B cell (primary cell): ENCODE measurements at regions not wholly inside any gene's neighbourhood (a gene's known extent, or its start where the extent isn't known, plus 50 kb on each side); places are given as distances from the start of the nearest gene placed in this dataset.

ENCODE experiments used
- ATAC-seq: fragments of 200-7000 bp; cut with Tn5 transposase; one replicate; pipeline ENCODE4 v1.10.0; 2021; ENCODE audit warnings: low read depth, mild to moderate bottlenecking, moderate number of reproducible peaks, moderate library complexity
- CTCF ChIA-PET: fragments of 350-600 bp; sonication (Branson Sonifier 250); formaldehyde crosslinking; loops from one replicate; lab custom pipeline; 2021; ENCODE audit warnings: antibody characterized with exemption, inconsistent platforms; lab: Charles Lee
- POLR2A ChIA-PET: fragments of 350-600 bp; sonication (Branson Sonifier 250); formaldehyde crosslinking; loops from one replicate; lab custom pipeline; 2021; ENCODE audit warnings: antibody characterized with exemption; lab: Charles Lee
- DNase-seq: peaks from one replicate; pipeline ENCODE4 v3.0.0; 2013
- H2AFZ ChIP-seq: 2 replicates; pipeline ENCODE4 v1.6.1; 2012; ENCODE audit warnings: mild to moderate bottlenecking, low read depth, low read length; ENCODE audit not compliant: insufficient read depth, poor library complexity, severe bottlenecking
- H3K27ac ChIP-seq, 2 donors: 1 replicate in 1 of 2; 2 replicates in 1 of 2; pipeline ENCODE4 v1.5.1; 2012 to 2013; ENCODE audit warnings: low read length in 2 of 2, mild to moderate bottlenecking in 2 of 2, moderate library complexity in 1 of 2
- H3K27me3 ChIP-seq, 4 experiments: fragments of 200-600 bp in 1 of 4; sonication (generic) in 1 of 4; replicated peaks in 1 of 4; 1 replicate in 2 of 4; 2 replicates in 2 of 4; pipeline versions ENCODE4 v1.6.1 to v1.7.0; 2013 to 2016; ENCODE audit warnings: low read length in 3 of 4, mild to moderate bottlenecking in 2 of 4, mixed read lengths in 1 of 4, moderate library complexity in 1 of 4; ENCODE audit not compliant: insufficient read depth in 4 of 4, control insufficient read depth in 3 of 4; ENCODE audit errors: control extremely low read depth in 1 of 4
- H3K36me3 ChIP-seq, 2 experiments: replicated peaks in 1 of 2; 1 replicate in 1 of 2; 2 replicates in 1 of 2; pipeline versions ENCODE4 v1.6.1 to v1.7.1; 2013; ENCODE audit warnings: low read length in 1 of 2; ENCODE audit not compliant: insufficient read depth in 2 of 2, control insufficient read depth in 1 of 2; ENCODE audit errors: control extremely low read depth in 1 of 2, extremely low read depth in 1 of 2
- H3K4me1 ChIP-seq, 2 donors: fragments of 200-600 bp in 1 of 2; sonication (generic) in 1 of 2; 1 replicate in 1 of 2; 2 replicates in 1 of 2; pipeline versions ENCODE4 v1.5.1 to v1.6.1; 2013 to 2017; ENCODE audit warnings: low read length in 2 of 2; ENCODE audit not compliant: control insufficient read depth in 2 of 2, insufficient read depth in 2 of 2
- H3K4me2 ChIP-seq: replicated peaks from 2 replicates; pipeline ENCODE3; 2012; ENCODE audit warnings: mild to moderate bottlenecking, low read depth, low read length; ENCODE audit not compliant: poor library complexity, severe bottlenecking
- H3K4me3 ChIP-seq, 5 experiments: fragments of 200-600 bp in 1 of 5; sonication (generic) in 1 of 5; 1 replicate in 3 of 5; 2 replicates in 2 of 5; pipeline versions ENCODE4 v1.5.1 to v1.7.0; 2011 to 2016; ENCODE audit warnings: low read length in 4 of 5, mild to moderate bottlenecking in 4 of 5, low read depth in 2 of 5, control low read depth in 1 of 5, moderate library complexity in 1 of 5; ENCODE audit not compliant: insufficient read depth in 1 of 5; ENCODE audit errors: control extremely low read depth in 1 of 5, extremely low read depth in 1 of 5
- H3K79me2 ChIP-seq: fragments of 200-600 bp; sonication (generic); one replicate; pipeline ENCODE4 v1.6.0; 2016; ENCODE audit warnings: low read length; ENCODE audit not compliant: control insufficient read depth, insufficient read depth
- H3K9ac ChIP-seq: fragments of 200-600 bp; sonication (generic); 2 replicates; pipeline ENCODE4 v1.6.1; 2017; ENCODE audit warnings: mild to moderate bottlenecking, low read length, moderate library complexity
- H3K9me3 ChIP-seq, 3 donors: one replicate each; pipeline versions ENCODE4 v1.6.1 to v1.7.1; 2013; ENCODE audit warnings: low read length in 2 of 3; ENCODE audit not compliant: control insufficient read depth in 2 of 3, insufficient read depth in 1 of 3; ENCODE audit errors: control extremely low read depth in 1 of 3
- H4K20me1 ChIP-seq: 2 replicates; pipeline ENCODE4 v1.6.0; 2012; ENCODE audit warnings: mild to moderate bottlenecking, low read length; ENCODE audit not compliant: insufficient read depth, control insufficient read depth, poor library complexity, severe bottlenecking
- H3K27ac Mint-ChIP-seq: one replicate; pipeline ENCODE4 v1.8.0; 2021; ENCODE audit warnings: mixed read lengths
- H3K27me3 Mint-ChIP-seq: one replicate; pipeline ENCODE4 v1.8.0; 2021; ENCODE audit warnings: mixed read lengths
- H3K4me1 Mint-ChIP-seq: one replicate; pipeline ENCODE4 v1.8.0; 2021; ENCODE audit warnings: mixed read lengths
- H3K4me3 Mint-ChIP-seq: one replicate; pipeline ENCODE4 v1.8.0; 2021; ENCODE audit warnings: mixed read lengths
- H3K9me3 Mint-ChIP-seq: one replicate; pipeline ENCODE4 v1.8.0; 2022; ENCODE audit warnings: mixed read lengths; ENCODE audit not compliant: insufficient read depth
- EZH2 ChIP-seq: IDR thresholded peaks from 2 replicates; pipeline ENCODE4 v1.6.1; 2012; ENCODE audit warnings: borderline replicate concordance, low read depth, mild to moderate bottlenecking, moderate library complexity, low read length; ENCODE audit not compliant: insufficient read depth, poor library complexity, severe bottlenecking
- WGBS: methylation state at CpG from one replicate; pipeline ENCODE4 v1.1.5; 2013; ENCODE audit warnings: missing lambda C conversion rate; ENCODE audit not compliant: insufficient coverage; 5-methylcytosine and 5-hydroxymethylcytosine counted together
- intact Hi-C: fragments of 100-400 bp; cut with micrococcal nuclease; formaldehyde crosslinking; loops from one replicate; pipeline ENCODE4 v1.10.0; 2022
- TF ChIP-seq, protein P1 (sequence below): fragments of 200-600 bp; IDR thresholded peaks from one replicate; pipeline ENCODE4 v1.8.0; 2022; ENCODE audit warnings: antibody characterized with exemption, mild to moderate bottlenecking

DNA sequence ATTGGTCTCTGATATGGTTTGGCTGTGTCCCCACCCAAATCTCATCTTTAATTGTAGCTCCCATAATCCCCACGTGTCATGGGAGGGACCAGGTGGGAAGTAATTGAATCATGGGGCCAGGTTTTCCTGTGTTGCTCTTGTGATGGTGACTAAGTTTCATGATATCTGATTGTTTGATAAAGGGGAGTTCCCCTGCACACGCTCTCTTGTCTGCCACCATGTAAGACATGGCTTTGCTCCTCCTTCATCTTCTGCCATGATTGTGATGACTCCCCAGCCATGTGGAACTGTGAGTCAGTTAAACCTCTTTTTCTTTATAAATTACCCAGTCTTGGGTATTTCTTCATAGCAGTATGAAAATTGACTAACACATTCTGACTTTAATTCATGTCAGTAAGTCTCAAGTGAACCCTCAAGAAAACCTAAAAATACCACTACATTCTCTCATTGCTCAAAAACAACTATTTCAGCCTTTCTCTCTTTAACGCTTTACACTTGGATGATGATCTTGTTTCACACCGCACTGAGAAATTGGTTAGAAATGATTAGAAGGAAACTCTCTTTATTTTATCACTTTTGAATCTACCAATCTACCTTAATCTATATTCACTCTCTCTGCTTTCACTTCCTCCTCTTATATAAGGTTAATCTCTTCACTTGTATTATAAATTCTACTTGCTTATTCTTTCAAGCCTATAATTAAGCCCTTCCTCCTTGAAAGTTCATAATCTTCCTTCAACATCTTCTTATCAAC, 110.1 kb downstream of the GALR1 start:
- CTCF ChIA-PET = no interaction called here
- DNase-seq (no peak), ATAC-seq (peak; percentile 41)
- peaks cover 16% of the 10 kb centered on the region for H3K27me3 Mint-ChIP-seq
- Histone ChIP-seq H3K27me3 (no peaks in the 10 kb centered on the region), H3K4me3 (no peak overlapping the region), H2AFZ (no peak overlapping the region), H4K20me1 (no peaks in the 10 kb centered on the region), H3K9me3 (peaks cover 2 to 32% (median 18%) of the 10 kb centered on the region in 3 donors), H3K27ac (peak overlapping the region; percentile 9 to 26), H3K9ac (no peak overlapping the region), H3K4me2 (peak overlapping the region; percentile 31), H3K79me2 (no peaks in the 10 kb centered on the region), H3K4me1 (peaks cover 15 to 22% of the 10 kb centered on the region in 2 donors), H3K36me3 (no peaks in the 10 kb centered on the region)
- POLR2A ChIA-PET = no interaction called here
- H3K9me3 Mint-ChIP-seq = peaks cover 21% of the 10 kb centered on the region
- H3K4me1 Mint-ChIP-seq = peaks cover 23% of the 10 kb centered on the region
- TF ChIP-seq, protein P1, sequence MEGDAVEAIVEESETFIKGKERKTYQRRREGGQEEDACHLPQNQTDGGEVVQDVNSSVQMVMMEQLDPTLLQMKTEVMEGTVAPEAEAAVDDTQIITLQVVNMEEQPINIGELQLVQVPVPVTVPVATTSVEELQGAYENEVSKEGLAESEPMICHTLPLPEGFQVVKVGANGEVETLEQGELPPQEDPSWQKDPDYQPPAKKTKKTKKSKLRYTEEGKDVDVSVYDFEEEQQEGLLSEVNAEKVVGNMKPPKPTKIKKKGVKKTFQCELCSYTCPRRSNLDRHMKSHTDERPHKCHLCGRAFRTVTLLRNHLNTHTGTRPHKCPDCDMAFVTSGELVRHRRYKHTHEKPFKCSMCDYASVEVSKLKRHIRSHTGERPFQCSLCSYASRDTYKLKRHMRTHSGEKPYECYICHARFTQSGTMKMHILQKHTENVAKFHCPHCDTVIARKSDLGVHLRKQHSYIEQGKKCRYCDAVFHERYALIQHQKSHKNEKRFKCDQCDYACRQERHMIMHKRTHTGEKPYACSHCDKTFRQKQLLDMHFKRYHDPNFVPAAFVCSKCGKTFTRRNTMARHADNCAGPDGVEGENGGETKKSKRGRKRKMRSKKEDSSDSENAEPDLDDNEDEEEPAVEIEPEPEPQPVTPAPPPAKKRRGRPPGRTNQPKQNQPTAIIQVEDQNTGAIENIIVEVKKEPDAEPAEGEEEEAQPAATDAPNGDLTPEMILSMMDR = no peak
- no peak for TF ChIP-seq EZH2
- no CpG with 5 or more reads among the region's 4 CpGs for WGBS
- H3K27ac Mint-ChIP-seq = peak overlapping the region; percentile 53
- intact Hi-C loops = no loop called here
- H3K4me3 Mint-ChIP-seq = peak overlapping the region; percentile 20
